Gastrocnemius medialis (tissue), 4 donors: ENCODE measurements at regions not wholly inside any gene's neighbourhood (a gene's known extent, or its start where the extent isn't known, plus 50 kb on each side); places are given as distances from the start of the nearest gene placed in this dataset.

ENCODE experiments used
- POLR2A ChIP-seq, 2 donors: fragments of 450-650 bp; IDR thresholded peaks; one replicate each; pipeline ENCODE4 v1.6.1; 2017; ENCODE audit warnings: antibody characterized with exemption in 2 of 2, mild to moderate bottlenecking in 2 of 2, moderate library complexity in 2 of 2
- TF ChIP-seq, protein P1 (sequence below), 5 experiments: fragments of 450-650 bp in 3 of 5; fragments of 200-600 bp in 2 of 5; sonication (generic) in 2 of 5; IDR thresholded peaks in 4 of 5; conservative IDR thresholded peaks in 1 of 5; 1 replicate in 4 of 5; 2 replicates in 1 of 5; pipeline ENCODE4 v1.5.1; 2016 to 2019; ENCODE audit warnings: antibody characterized with exemption in 5 of 5, mild to moderate bottlenecking in 3 of 5, moderate library complexity in 3 of 5

GRCh38 chr4:144356941-144357381 lies 216.4 kb upstream of the GYPA start:
- TF ChIP-seq, protein P1, sequence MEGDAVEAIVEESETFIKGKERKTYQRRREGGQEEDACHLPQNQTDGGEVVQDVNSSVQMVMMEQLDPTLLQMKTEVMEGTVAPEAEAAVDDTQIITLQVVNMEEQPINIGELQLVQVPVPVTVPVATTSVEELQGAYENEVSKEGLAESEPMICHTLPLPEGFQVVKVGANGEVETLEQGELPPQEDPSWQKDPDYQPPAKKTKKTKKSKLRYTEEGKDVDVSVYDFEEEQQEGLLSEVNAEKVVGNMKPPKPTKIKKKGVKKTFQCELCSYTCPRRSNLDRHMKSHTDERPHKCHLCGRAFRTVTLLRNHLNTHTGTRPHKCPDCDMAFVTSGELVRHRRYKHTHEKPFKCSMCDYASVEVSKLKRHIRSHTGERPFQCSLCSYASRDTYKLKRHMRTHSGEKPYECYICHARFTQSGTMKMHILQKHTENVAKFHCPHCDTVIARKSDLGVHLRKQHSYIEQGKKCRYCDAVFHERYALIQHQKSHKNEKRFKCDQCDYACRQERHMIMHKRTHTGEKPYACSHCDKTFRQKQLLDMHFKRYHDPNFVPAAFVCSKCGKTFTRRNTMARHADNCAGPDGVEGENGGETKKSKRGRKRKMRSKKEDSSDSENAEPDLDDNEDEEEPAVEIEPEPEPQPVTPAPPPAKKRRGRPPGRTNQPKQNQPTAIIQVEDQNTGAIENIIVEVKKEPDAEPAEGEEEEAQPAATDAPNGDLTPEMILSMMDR (IDR thresholded peaks at IDR 0.05 in 4 of 5, conservative IDR thresholded peaks at IDR 0.05 in 1 of 5), result no peak
- no peak for TF ChIP-seq POLR2A (IDR thresholded peaks at IDR 0.05)
